Stimulated activated naive CD8-positive, alpha-beta T cell treated with anti-CD3 and anti-CD28 coated beads, Interleukin-15, Interleukin-2, amounts not matched to agents 100 ng/mL and 50 ng/mL, for 24 hours (primary cell): ENCODE measurements at regions not wholly inside any gene's neighbourhood (a gene's known extent, or its start where the extent isn't known, plus 50 kb on each side); places are given as distances from the start of the nearest gene placed in this dataset.
"Not testable (repeated sequence)": the region's sequence is repeated elsewhere in the genome, so short reads cannot be mapped to it uniquely, and the experiment has no call there.

Experiments used
- H3K27ac Mint-ChIP-seq: one replicate; pipeline ENCODE4 v1.8.0; 2021; ENCODE audit warnings: mild to moderate bottlenecking, mixed read lengths
- H3K27me3 Mint-ChIP-seq: one replicate; pipeline ENCODE4 v1.8.0; 2021; ENCODE audit warnings: mixed read lengths
- H3K36me3 Mint-ChIP-seq: one replicate; pipeline ENCODE4 v1.8.0; 2021; ENCODE audit warnings: low read depth, mixed read lengths
- H3K4me1 Mint-ChIP-seq: one replicate; pipeline ENCODE4 v1.8.0; 2021; ENCODE audit warnings: low read depth, mixed read lengths
- H3K4me3 Mint-ChIP-seq: one replicate; pipeline ENCODE4 v1.8.0; 2021; ENCODE audit warnings: mild to moderate bottlenecking, mixed read lengths
- H3K9me3 Mint-ChIP-seq: one replicate; pipeline ENCODE4 v1.8.0; 2021; ENCODE audit warnings: mixed read lengths

GRCh38 chr3:182294696-182295095 is 498.6 kb upstream of the ATP11B start:
- Mint-ChIP-seq H3K27me3 (no peaks in the 10 kb centered on the region), H3K36me3 (no peaks in the 10 kb centered on the region), H3K4me1 (no peaks in the 10 kb centered on the region), H3K4me3 (no peak overlapping the region), H3K27ac (no peak overlapping the region), H3K9me3 (no peaks in the 10 kb centered on the region)

GRCh38 chr3:182300266-182300665 is 493.0 kb upstream of the ATP11B start:
- no peaks in the 10 kb centered on the region for H3K27me3 Mint-ChIP-seq
- no peaks in the 10 kb centered on the region for H3K4me1 Mint-ChIP-seq
- H3K9me3 Mint-ChIP-seq: no peaks in the 10 kb centered on the region
- H3K4me3 Mint-ChIP-seq: no peak overlapping the region
- H3K36me3 Mint-ChIP-seq: no peaks in the 10 kb centered on the region
- H3K27ac Mint-ChIP-seq: no peak overlapping the region

- Mint-ChIP-seq H3K27ac (no peak overlapping the region), H3K27me3 (no peaks in the 10 kb centered on the region), H3K36me3 (no peaks in the 10 kb centered on the region), H3K4me1 (no peaks in the 10 kb centered on the region), H3K9me3 (no peaks in the 10 kb centered on the region), H3K4me3 (no peak overlapping the region)
These were observed 490.1 kb upstream of the ATP11B start for GRCh38 chr3:182303169-182303568.

GRCh38 chr3:182305881-182306665 is 487.2 kb upstream of the ATP11B start:
- no peaks in the 10 kb centered on the region for H3K9me3 Mint-ChIP-seq
- H3K27me3 Mint-ChIP-seq: no peaks in the 10 kb centered on the region
- H3K4me1 Mint-ChIP-seq: no peaks in the 10 kb centered on the region
- H3K36me3 Mint-ChIP-seq: no peaks in the 10 kb centered on the region
- no peak overlapping the region for H3K4me3 Mint-ChIP-seq
- H3K27ac Mint-ChIP-seq: no peak overlapping the region

GRCh38 chr3:182308328-182308727 is 485.0 kb upstream of the ATP11B start:
- Mint-ChIP-seq H3K27me3 (no peaks in the 10 kb centered on the region), H3K4me1 (no peaks in the 10 kb centered on the region), H3K4me3 (no peak overlapping the region), H3K9me3 (peaks cover 8% of the 10 kb centered on the region), H3K36me3 (no peaks in the 10 kb centered on the region), H3K27ac (no peak overlapping the region)

- H3K4me3 Mint-ChIP-seq: no peak overlapping the region
- no peak overlapping the region for H3K27ac Mint-ChIP-seq
- peaks cover 14% of the 10 kb centered on the region for H3K9me3 Mint-ChIP-seq
- no peaks in the 10 kb centered on the region for H3K4me1 Mint-ChIP-seq
- no peaks in the 10 kb centered on the region for H3K36me3 Mint-ChIP-seq
- no peaks in the 10 kb centered on the region for H3K27me3 Mint-ChIP-seq
These were observed 484.2 kb upstream of the ATP11B start for GRCh38 chr3:182309120-182309519.

GRCh38 chr3:182315313-182315712 is 478.0 kb upstream of the ATP11B start:
- H3K9me3 Mint-ChIP-seq: peaks cover 35% of the 10 kb centered on the region
- no peaks in the 10 kb centered on the region for H3K27me3 Mint-ChIP-seq
- H3K4me3 Mint-ChIP-seq: no peak overlapping the region
- no peaks in the 10 kb centered on the region for H3K4me1 Mint-ChIP-seq
- H3K27ac Mint-ChIP-seq: no peak overlapping the region
- no peaks in the 10 kb centered on the region for H3K36me3 Mint-ChIP-seq

GRCh38 chr3:182323126-182323700 is 470.1 kb upstream of the ATP11B start:
- no peaks in the 10 kb centered on the region for H3K4me1 Mint-ChIP-seq

GRCh38 chr3:182323898-182324297 is 469.4 kb upstream of the ATP11B start:
- no peak overlapping the region for H3K27ac Mint-ChIP-seq
- H3K4me3 Mint-ChIP-seq: no peak overlapping the region
- peaks cover 14% of the 10 kb centered on the region for H3K9me3 Mint-ChIP-seq
- no peaks in the 10 kb centered on the region for H3K4me1 Mint-ChIP-seq
- H3K27me3 Mint-ChIP-seq: no peaks in the 10 kb centered on the region
- no peaks in the 10 kb centered on the region for H3K36me3 Mint-ChIP-seq

More at GRCh38 chr3:182323126-182323700, 470.1 kb upstream of the ATP11B start:
- H3K4me3 Mint-ChIP-seq: no peak overlapping the region
- H3K27me3 Mint-ChIP-seq: no peaks in the 10 kb centered on the region
- H3K9me3 Mint-ChIP-seq: peaks cover 14% of the 10 kb centered on the region
- H3K27ac Mint-ChIP-seq: no peak overlapping the region
- H3K36me3 Mint-ChIP-seq: no peaks in the 10 kb centered on the region

GRCh38 chr3:182325213-182325950 is 467.9 kb upstream of the ATP11B start:
- no peak overlapping the region for H3K27ac Mint-ChIP-seq
- H3K9me3 Mint-ChIP-seq: peaks cover under 1% of the 10 kb centered on the region
- no peaks in the 10 kb centered on the region for H3K4me1 Mint-ChIP-seq
- H3K4me3 Mint-ChIP-seq: no peak overlapping the region
- H3K36me3 Mint-ChIP-seq: no peaks in the 10 kb centered on the region
- H3K27me3 Mint-ChIP-seq: no peaks in the 10 kb centered on the region

GRCh38 chr3:182327196-182327681 is 466.1 kb upstream of the ATP11B start:
- Mint-ChIP-seq H3K4me3 (no peak overlapping the region), H3K4me1 (no peaks in the 10 kb centered on the region), H3K27me3 (no peaks in the 10 kb centered on the region), H3K9me3 (no peaks in the 10 kb centered on the region), H3K27ac (no peak overlapping the region), H3K36me3 (no peaks in the 10 kb centered on the region)

GRCh38 chr3:182330646-182331045 is 462.7 kb upstream of the ATP11B start:
- no peak overlapping the region for H3K4me3 Mint-ChIP-seq
- H3K9me3 Mint-ChIP-seq: no peaks in the 10 kb centered on the region

GRCh38 chr3:182331341-182331740 is 462.0 kb upstream of the ATP11B start:
- Mint-ChIP-seq H3K27me3 (no peaks in the 10 kb centered on the region), H3K9me3 (no peaks in the 10 kb centered on the region), H3K4me3 (no peak overlapping the region), H3K36me3 (no peaks in the 10 kb centered on the region), H3K4me1 (no peaks in the 10 kb centered on the region), H3K27ac (no peak overlapping the region)

More at GRCh38 chr3:182330646-182331045, 462.7 kb upstream of the ATP11B start:
- H3K27ac Mint-ChIP-seq: no peak overlapping the region
- H3K4me1 Mint-ChIP-seq: no peaks in the 10 kb centered on the region
- no peaks in the 10 kb centered on the region for H3K27me3 Mint-ChIP-seq
- no peaks in the 10 kb centered on the region for H3K36me3 Mint-ChIP-seq

GRCh38 chr3:182342252-182342651 is 451.1 kb upstream of the ATP11B start:
- Mint-ChIP-seq H3K27me3 (no peaks in the 10 kb centered on the region), H3K4me1 (no peaks in the 10 kb centered on the region), H3K4me3 (no peak overlapping the region), H3K27ac (no peak overlapping the region), H3K36me3 (no peaks in the 10 kb centered on the region), H3K9me3 (peaks cover 4% of the 10 kb centered on the region)

- H3K4me3 Mint-ChIP-seq, H3K27me3 Mint-ChIP-seq, H3K9me3 Mint-ChIP-seq, H3K27ac Mint-ChIP-seq, H3K4me1 Mint-ChIP-seq, H3K36me3 Mint-ChIP-seq: not testable (repeated sequence)
These were observed 449.3 kb upstream of the ATP11B start for GRCh38 chr3:182344026-182344425.
